ENCODE measurements at regions not wholly inside any gene's neighbourhood (a gene's known extent, or its start where the extent isn't known, plus 50 kb on each side); places are given as distances from the start of the nearest gene placed in this dataset.
"Not testable (repeated sequence)": the region's sequence is repeated elsewhere in the genome, so short reads cannot be mapped to it uniquely, and the experiment has no call there.

DNA sequence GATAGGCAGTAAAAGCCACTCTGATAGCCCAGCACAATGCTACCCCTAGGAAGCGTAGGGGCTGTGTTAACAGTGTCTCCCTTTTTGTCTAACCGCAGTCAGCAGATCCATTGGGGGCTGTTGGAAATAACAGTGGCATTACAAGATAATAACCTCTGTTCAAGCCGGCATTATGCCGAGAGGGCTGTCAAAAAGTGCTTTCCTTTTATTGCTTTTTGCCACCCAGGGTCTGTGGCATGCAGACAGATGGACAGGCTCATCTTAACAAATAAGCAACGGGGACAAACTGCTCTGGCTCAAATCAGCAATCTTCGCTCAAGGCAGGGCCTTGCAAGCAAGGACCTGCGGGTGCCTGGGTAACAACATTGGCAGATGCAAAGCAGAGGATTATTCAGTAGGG lies 123.3 kb downstream of the TLR4 start:
- DNase-seq (ENCODE audit: low read depth), result no peak
- no peak overlapping the region for H3K4me3 ChIP-seq (ENCODE audit: low read depth, low read length)
- TF ChIP-seq MYC (IDR thresholded peaks at IDR 0.05; ENCODE audit: low read depth, low read length), result no peak
- TF ChIP-seq, protein P1, sequence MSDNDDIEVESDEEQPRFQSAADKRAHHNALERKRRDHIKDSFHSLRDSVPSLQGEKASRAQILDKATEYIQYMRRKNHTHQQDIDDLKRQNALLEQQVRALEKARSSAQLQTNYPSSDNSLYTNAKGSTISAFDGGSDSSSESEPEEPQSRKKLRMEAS (IDR thresholded peaks at IDR 0.05; ENCODE audit: low read depth, low read length), result no peak
- TF ChIP-seq, protein P2, sequence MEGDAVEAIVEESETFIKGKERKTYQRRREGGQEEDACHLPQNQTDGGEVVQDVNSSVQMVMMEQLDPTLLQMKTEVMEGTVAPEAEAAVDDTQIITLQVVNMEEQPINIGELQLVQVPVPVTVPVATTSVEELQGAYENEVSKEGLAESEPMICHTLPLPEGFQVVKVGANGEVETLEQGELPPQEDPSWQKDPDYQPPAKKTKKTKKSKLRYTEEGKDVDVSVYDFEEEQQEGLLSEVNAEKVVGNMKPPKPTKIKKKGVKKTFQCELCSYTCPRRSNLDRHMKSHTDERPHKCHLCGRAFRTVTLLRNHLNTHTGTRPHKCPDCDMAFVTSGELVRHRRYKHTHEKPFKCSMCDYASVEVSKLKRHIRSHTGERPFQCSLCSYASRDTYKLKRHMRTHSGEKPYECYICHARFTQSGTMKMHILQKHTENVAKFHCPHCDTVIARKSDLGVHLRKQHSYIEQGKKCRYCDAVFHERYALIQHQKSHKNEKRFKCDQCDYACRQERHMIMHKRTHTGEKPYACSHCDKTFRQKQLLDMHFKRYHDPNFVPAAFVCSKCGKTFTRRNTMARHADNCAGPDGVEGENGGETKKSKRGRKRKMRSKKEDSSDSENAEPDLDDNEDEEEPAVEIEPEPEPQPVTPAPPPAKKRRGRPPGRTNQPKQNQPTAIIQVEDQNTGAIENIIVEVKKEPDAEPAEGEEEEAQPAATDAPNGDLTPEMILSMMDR (IDR thresholded peaks at IDR 0.05; ENCODE audit: low read depth, low read length), result no peak
- TF ChIP-seq POLR2A (IDR thresholded peaks at IDR 0.05; ENCODE audit: extremely low read depth, insufficient read length), result no peak

- DNase-seq (ENCODE audit: low read depth), result no peak
- H3K4me3 ChIP-seq (ENCODE audit: low read depth, low read length), result no peak overlapping the region
- TF ChIP-seq MYC (IDR thresholded peaks at IDR 0.05; ENCODE audit: low read depth, low read length) (no peak), POLR2A (IDR thresholded peaks at IDR 0.05; ENCODE audit: extremely low read depth, insufficient read length) (no peak)
- TF ChIP-seq, protein P1 (IDR thresholded peaks at IDR 0.05; ENCODE audit: low read depth, low read length), result no peak
- TF ChIP-seq, protein P2 (IDR thresholded peaks at IDR 0.05; ENCODE audit: low read depth, low read length), result no peak
Measured at GRCh38 chr9:117828466-117828865, 124.3 kb downstream of the TLR4 start.

- H3K4me3 ChIP-seq (ENCODE audit: low read depth, low read length), result no peak overlapping the region
- no peak for DNase-seq (ENCODE audit: low read depth)
- TF ChIP-seq POLR2A (IDR thresholded peaks at IDR 0.05; ENCODE audit: extremely low read depth, insufficient read length) (no peak), MYC (IDR thresholded peaks at IDR 0.05; ENCODE audit: low read depth, low read length) (no peak)
- TF ChIP-seq, protein P2 (IDR thresholded peaks at IDR 0.05; ENCODE audit: low read depth, low read length), result no peak
- TF ChIP-seq, protein P1 (IDR thresholded peaks at IDR 0.05; ENCODE audit: low read depth, low read length), result no peak
Measured at GRCh38 chr9:117835798-117836197, 131.6 kb downstream of the TLR4 start.

DNA sequence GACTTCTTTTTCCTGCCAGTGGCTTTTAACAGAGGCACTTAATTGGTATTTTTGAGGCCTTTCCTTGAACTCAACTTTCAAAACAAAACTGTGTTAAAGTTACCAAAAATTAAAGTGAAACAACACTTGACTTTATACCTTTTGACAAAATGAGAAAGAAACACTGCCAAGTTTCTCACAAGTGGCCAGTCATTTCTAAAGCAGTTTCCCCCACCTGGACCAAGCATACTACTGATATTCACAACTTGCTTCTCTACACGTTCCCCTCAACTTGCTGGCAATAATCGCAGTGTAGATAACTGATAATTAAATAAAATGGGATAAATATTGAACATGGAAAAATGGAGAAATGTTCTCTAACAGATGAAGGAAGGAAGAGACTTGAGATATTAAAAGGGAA lies 135.7 kb downstream of the TLR4 start:
- H3K4me3 ChIP-seq (ENCODE audit: low read depth, low read length), result no peak overlapping the region
- DNase-seq (ENCODE audit: low read depth), result no peak
- TF ChIP-seq MYC (IDR thresholded peaks at IDR 0.05; ENCODE audit: low read depth, low read length) (no peak), POLR2A (IDR thresholded peaks at IDR 0.05; ENCODE audit: extremely low read depth, insufficient read length) (no peak)
- TF ChIP-seq, protein P2 (IDR thresholded peaks at IDR 0.05; ENCODE audit: low read depth, low read length), result no peak
- TF ChIP-seq, protein P1 (IDR thresholded peaks at IDR 0.05; ENCODE audit: low read depth, low read length), result no peak

GRCh38 chr9:117851836-117852461 lies 147.7 kb downstream of the TLR4 start:
- not testable (repeated sequence) for H3K4me3 ChIP-seq (ENCODE audit: low read depth, low read length); DNase-seq (ENCODE audit: low read depth)

DNA sequence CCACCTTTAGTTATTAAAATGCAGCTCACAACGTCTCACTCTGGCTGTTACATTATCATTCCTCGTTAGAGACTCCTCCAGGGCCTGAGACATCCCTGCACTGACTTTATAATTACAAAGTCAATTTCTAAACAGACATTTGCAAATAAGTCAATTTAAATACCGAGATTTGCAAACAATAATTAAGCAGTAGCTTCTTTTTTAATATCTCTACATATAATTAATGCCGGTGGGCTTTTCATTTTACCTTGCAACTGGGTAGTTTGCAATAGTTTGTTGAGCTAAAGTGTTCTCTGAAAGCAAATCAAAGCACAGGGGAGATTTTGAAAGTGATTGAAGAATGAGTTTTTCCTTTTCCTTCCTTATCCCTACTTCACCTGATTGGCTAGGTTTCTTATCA lies 154.4 kb downstream of the TLR4 start:
- TF ChIP-seq, protein P1 (IDR thresholded peaks at IDR 0.05; ENCODE audit: low read depth, low read length), result no peak
- TF ChIP-seq POLR2A (IDR thresholded peaks at IDR 0.05; ENCODE audit: extremely low read depth, insufficient read length) (no peak), MYC (IDR thresholded peaks at IDR 0.05; ENCODE audit: low read depth, low read length) (no peak)
- TF ChIP-seq, protein P2 (IDR thresholded peaks at IDR 0.05; ENCODE audit: low read depth, low read length), result no peak
- H3K4me3 ChIP-seq (ENCODE audit: low read depth, low read length), result no peak overlapping the region
- no peak for DNase-seq (ENCODE audit: low read depth)
